RCC 7860 (cell line): ENCODE measurements at regions not wholly inside any gene's neighbourhood (a gene's known extent, or its start where the extent isn't known, plus 50 kb on each side); places are given as distances from the start of the nearest gene placed in this dataset.

Experiments
- DNase-seq: peaks from one replicate; pipeline ENCODE4 v3.0.0-alpha.2; 2015; ENCODE audit warnings: low spot score
- FAIRE-seq: peaks from 2 replicates; lab custom pipeline; 2012; peaks lifted over from hg19 to GRCh38; lab: Jason Lieb, UNC

DNA sequence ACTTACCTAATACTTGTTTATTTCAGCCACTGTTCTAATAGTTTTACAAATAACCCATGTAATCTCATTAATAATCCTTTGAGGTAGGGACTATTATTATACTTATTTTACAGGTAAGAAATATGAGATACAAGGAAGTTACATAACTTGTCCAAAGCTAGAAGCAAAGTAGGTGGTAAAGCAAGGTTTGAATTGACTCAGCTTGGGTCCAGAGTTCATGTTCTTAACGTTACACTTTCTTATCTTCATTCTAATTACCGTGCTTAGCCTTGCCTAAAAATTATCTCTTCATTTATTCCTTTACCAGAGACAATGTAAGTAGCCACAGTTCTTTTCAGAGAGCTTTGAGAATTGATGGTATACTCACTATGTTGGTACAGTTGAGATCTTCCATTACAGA lies 743.6 kb downstream of the KCNJ3 start:
- no peak for DNase-seq
- FAIRE-seq: no peak

- no peak for DNase-seq
- no peak for FAIRE-seq
These were observed 732.6 kb downstream of the KCNJ3 start for GRCh38 chr2:155431004-155431507.

DNA sequence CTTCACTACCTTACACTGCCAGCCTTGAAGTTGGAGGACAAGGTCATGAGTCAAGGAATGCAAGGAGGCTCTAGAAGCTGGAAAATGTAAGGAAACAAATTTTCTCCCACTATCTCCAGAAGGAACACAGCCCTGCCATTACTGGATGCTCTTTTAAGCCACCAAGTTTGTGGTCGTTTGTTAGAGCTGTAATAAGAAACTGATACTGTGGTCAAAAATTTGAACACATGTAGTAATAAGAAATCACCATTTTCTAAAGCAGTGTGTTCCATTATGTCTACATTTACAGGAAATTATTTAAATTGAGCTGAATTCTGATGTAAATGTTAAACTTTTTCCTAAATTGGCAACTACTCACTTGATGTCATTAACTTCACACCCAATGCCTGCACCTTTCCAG lies 729.0 kb downstream of the KCNJ3 start:
- DNase-seq (no peak), FAIRE-seq (no peak)

GRCh38 chr2:155424518-155424917 lies 726.0 kb downstream of the KCNJ3 start:
- DNase-seq (no peak), FAIRE-seq (no peak)

GRCh38 chr2:155418753-155419152 lies 720.3 kb downstream of the KCNJ3 start:
- FAIRE-seq: no peak

DNA sequence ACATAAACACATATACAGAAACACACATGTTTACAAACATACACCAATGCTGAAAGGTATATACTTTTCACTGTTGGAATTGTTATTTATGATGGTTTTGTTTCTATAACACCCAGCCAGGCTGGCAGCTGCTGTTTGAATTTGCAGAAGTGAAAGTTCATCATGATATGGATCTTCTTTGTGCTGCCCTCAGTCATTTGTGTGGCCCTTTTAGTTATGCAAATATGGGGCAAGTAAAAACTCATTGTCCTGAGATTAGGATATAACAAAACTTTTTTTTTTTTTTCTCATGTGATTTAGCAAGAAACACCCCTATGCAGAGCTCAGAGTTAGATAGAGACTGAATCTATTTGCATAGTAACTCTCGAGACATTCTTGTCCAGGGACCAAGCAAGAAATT lies 714.1 kb downstream of the KCNJ3 start:
- no peak for DNase-seq
- FAIRE-seq: no peak

More at GRCh38 chr2:155418753-155419152, 720.3 kb downstream of the KCNJ3 start:
- no peak for DNase-seq

- DNase-seq: no peak
- FAIRE-seq: no peak
These were observed 706.0 kb downstream of the KCNJ3 start for GRCh38 chr2:155404433-155405002.

GRCh38 chr2:155393406-155393805 lies 694.9 kb downstream of the KCNJ3 start:
- no peak for FAIRE-seq
- DNase-seq: no peak

- DNase-seq (no peak), FAIRE-seq (no peak)
These were observed 693.2 kb downstream of the KCNJ3 start for GRCh38 chr2:155391613-155392130.

DNA sequence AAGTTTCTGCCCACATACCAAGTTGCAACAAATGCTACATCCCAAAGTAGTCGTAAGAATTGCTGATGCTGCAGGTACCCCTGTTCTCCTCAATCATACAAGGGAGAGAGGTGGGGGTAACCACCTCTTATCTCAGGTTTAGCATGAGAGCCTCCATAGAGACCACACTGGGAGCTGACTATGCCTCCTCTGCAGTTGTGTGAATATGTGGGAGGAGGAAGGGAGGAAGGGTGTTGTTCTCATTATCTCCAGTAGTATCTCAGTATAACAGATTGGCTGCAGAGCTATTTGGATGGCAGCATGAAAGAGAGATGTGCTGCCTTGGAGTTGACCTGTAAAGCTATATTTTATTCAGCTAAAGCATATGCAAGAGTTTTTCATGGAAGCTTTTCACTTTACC lies 690.7 kb downstream of the KCNJ3 start:
- FAIRE-seq (no peak), DNase-seq (no peak)

- FAIRE-seq (no peak), DNase-seq (no peak)
These were observed 686.1 kb downstream of the KCNJ3 start for GRCh38 chr2:155384555-155385123.

DNA sequence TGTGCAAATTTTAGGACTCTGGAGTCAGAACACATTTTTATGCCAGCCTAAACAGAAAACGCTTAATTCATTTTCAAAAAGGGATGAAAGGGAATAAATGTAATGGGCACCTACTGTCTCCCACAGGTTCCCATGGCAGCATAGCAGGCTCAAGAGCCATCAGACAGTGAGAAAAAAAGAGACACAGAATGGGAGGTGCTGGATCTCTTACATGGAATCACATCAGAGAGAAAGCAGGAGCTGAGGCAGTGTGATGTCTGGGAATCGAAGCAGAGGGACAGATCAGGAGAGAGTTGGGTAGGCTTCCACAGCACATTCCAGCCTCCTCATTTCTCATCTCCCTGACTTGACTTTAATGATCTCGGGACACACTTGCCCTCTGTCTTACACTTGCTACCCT lies 684.3 kb downstream of the KCNJ3 start:
- no peak for DNase-seq
- FAIRE-seq: no peak

- no peak for DNase-seq
These were observed 682.9 kb downstream of the KCNJ3 start for GRCh38 chr2:155381436-155381835.

GRCh38 chr2:155379494-155379893 lies 681.0 kb downstream of the KCNJ3 start:
- DNase-seq (no peak), FAIRE-seq (no peak)

More at GRCh38 chr2:155381436-155381835, 682.9 kb downstream of the KCNJ3 start:
- no peak for FAIRE-seq

GRCh38 chr2:155377931-155378444 lies 679.5 kb downstream of the KCNJ3 start:
- FAIRE-seq (no peak), DNase-seq (no peak)

- peak; percentile 51 for FAIRE-seq
- DNase-seq: no peak
These were observed 678.8 kb downstream of the KCNJ3 start for GRCh38 chr2:155377266-155377680.

- FAIRE-seq (no peak), DNase-seq (no peak)
These were observed 674.5 kb downstream of the KCNJ3 start for GRCh38 chr2:155372969-155373368.

GRCh38 chr2:155368934-155369333 lies 670.4 kb downstream of the KCNJ3 start:
- DNase-seq (no peak), FAIRE-seq (no peak)

- FAIRE-seq (no peak), DNase-seq (no peak)
These were observed 666.3 kb downstream of the KCNJ3 start for GRCh38 chr2:155364766-155365165.

DNA sequence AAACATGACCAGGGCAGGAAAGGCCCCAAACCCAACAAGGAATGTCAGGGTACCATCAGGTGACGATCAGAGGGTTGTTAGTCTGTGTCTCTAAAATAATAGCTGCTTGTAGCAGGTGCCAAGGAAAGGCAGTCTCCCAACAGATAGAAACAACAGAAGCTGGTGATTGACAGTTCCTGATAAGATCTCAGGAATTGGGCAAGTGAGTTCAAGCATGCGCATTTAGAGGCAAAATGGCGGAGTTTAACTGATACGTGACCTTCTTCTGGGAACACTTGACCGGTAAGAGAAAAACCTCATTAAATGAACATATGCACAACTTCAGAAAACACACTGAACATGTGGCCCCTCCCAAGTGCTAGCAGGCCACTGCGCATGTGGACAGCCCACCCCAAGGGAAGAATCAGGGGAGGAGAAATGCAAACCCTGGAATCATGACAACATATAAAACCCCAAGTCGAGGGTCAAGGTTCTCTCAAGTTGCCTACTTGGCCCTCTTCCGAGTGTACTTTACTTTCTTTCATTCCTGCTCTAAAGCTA lies 664.9 kb downstream of the KCNJ3 start:
- no peak for FAIRE-seq
- DNase-seq: no peak

DNA sequence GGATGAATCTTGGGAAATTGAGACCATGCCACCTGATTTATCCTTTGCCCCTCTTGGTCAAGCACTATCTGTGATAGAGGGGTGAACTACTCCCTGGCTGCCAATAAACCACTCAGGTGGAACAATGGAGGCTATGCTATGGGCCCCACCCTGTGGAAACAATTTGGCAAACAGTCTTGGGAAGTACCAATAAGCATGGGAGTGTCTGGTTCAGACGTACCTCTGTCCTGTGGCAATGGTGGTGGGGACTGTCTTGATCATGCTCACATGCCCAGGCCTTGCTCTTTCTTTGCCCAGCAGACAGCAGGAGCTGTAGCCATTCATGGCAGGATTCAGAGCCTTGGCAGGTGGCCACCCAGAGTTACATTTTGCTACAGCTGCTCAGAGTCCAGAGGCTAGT lies 658.7 kb downstream of the KCNJ3 start:
- FAIRE-seq (no peak), DNase-seq (no peak)

DNA sequence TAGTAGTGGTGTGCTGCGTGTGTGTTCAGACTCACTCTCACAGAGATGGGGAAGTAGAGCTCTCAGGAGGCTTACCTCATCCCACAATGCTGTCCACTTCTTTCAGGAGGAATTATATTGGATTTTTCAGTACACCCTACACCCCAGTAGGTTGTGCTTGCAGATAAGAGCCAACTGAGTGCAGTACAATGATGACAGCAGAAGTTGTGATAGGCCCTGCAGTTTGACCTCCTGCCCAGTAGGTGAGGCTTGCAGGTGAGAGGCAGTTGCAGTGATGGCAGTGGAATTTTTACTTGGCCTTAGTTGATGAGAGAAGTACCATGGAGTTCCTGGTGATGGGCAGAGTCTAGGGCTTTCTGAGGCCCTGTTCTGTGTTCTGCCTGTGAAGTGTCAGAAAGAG lies 657.8 kb downstream of the KCNJ3 start:
- no peak for FAIRE-seq

More for the DNA sequence above, 657.8 kb downstream of the KCNJ3 start:
- no peak for DNase-seq
